ENCODE measurements at regions not wholly inside any gene's neighbourhood (a gene's known extent, or its start where the extent isn't known, plus 50 kb on each side); places are given as distances from the start of the nearest gene placed in this dataset.

DNA sequence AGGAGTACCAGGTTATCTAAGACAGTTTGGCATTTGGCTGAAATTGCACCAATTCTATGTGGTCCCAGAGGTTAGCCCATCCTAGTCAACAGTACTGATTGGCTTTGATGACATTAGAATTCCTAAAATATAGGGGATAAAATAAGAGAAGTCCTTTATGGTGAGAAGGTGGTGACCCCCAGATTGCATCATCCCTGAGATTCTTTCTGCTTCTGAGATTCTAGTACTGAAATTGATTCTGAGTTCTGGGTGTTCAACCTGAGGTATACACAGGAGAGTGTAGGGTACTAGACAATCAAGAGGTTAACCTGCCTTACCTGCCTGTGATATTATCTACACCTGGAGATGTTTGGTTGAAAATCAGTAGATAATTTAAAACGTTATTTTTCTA is 140.9 kb upstream of the MRPS22 start:
- intact Hi-C loops (cut with DNase I; ENCODE audit: low total_unique reads): no loop called here
- H3K9me3 ChIP-seq: no peaks in the 10 kb centered on the region
- no peaks in the 10 kb centered on the region for H3K27me3 ChIP-seq
- H3K36me3 ChIP-seq (ENCODE audit: low read depth, missing control alignments): no peaks in the 10 kb centered on the region
- no peak for DNase-seq
- H3K4me3 ChIP-seq: no peak overlapping the region
- no peaks in the 10 kb centered on the region for H3K4me1 ChIP-seq
- TF ChIP-seq, protein P1, sequence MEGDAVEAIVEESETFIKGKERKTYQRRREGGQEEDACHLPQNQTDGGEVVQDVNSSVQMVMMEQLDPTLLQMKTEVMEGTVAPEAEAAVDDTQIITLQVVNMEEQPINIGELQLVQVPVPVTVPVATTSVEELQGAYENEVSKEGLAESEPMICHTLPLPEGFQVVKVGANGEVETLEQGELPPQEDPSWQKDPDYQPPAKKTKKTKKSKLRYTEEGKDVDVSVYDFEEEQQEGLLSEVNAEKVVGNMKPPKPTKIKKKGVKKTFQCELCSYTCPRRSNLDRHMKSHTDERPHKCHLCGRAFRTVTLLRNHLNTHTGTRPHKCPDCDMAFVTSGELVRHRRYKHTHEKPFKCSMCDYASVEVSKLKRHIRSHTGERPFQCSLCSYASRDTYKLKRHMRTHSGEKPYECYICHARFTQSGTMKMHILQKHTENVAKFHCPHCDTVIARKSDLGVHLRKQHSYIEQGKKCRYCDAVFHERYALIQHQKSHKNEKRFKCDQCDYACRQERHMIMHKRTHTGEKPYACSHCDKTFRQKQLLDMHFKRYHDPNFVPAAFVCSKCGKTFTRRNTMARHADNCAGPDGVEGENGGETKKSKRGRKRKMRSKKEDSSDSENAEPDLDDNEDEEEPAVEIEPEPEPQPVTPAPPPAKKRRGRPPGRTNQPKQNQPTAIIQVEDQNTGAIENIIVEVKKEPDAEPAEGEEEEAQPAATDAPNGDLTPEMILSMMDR (IDR thresholded peaks at IDR 0.05): no peak
- no peak for TF ChIP-seq POLR2A (IDR thresholded peaks at IDR 0.05)
- H3K27ac ChIP-seq: no peak overlapping the region
- 70 to 83% methylated on average over 1 of the region's 1 CpG for WGBS, 2 donors

DNA sequence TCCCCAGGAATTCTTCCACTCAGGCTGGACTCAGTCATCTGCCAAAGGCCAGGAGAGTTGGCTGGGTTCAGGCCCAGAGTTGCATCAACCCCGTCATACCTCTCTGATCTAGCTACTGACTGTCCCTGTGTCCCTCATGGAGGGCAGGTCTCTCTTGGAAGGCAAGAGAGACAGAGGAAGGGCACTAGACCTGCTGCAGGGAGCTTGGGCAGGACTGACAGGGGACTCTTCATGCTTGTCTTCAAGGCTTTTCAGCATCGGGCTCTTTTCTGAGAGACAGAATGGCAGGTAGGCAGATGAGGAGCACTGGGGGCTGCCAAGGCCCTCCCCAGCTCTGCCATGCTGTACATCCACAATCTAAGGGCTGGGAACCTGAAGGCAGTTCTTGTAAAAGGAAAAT is 140.1 kb upstream of the MRPS22 start:
- no peak for TF ChIP-seq POLR2A (IDR thresholded peaks at IDR 0.05)
- TF ChIP-seq, protein P1 (IDR thresholded peaks at IDR 0.05): no peak
- Histone ChIP-seq H3K36me3 (ENCODE audit: low read depth, missing control alignments) (no peaks in the 10 kb centered on the region), H3K4me3 (no peak overlapping the region), H3K27me3 (no peaks in the 10 kb centered on the region), H3K4me1 (no peaks in the 10 kb centered on the region), H3K27ac (no peak overlapping the region), H3K9me3 (no peaks in the 10 kb centered on the region)
- WGBS, 2 donors: 94 to 100% methylated on average over 1 to 2 of the region's 2 CpGs
- DNase-seq: no peak
- intact Hi-C loops (cut with DNase I; ENCODE audit: low total_unique reads): no loop called here

GRCh38 chr3:139204728-139205127 is 139.1 kb upstream of the MRPS22 start:
- 58 to 82% methylated on average over 1 of the region's 1 CpG for WGBS, 2 donors
- Histone ChIP-seq H3K36me3 (ENCODE audit: low read depth, missing control alignments) (no peaks in the 10 kb centered on the region), H3K4me3 (no peak overlapping the region), H3K9me3 (no peaks in the 10 kb centered on the region), H3K27me3 (no peaks in the 10 kb centered on the region), H3K27ac (no peak overlapping the region), H3K4me1 (no peaks in the 10 kb centered on the region)
- intact Hi-C loops (cut with DNase I; ENCODE audit: low total_unique reads): no loop called here
- no peak for DNase-seq
- no peak for TF ChIP-seq POLR2A (IDR thresholded peaks at IDR 0.05)
- TF ChIP-seq, protein P1 (IDR thresholded peaks at IDR 0.05): no peak

DNA sequence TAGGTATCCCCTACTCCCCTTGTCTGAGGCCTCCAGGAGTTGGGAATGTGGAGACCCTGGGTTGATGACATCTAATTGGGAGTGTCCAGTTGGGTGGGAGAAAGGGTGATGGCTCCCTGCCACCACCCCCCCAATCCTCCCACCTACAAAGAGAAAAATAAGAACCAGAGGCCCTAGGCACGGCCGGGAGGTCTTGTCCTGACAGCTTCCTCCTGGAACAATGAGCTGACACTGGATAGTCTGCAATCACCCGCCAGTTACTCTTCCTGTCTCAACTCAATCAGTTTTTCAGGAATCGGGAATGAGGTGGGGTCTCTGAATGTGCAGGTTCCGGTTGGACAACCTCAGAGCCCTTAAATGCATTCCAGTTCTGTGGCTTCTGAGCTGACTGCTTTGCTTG is 129.9 kb upstream of the MRPS22 start:
- Histone ChIP-seq H3K27ac (no peak overlapping the region), H3K27me3 (no peaks in the 10 kb centered on the region), H3K36me3 (ENCODE audit: low read depth, missing control alignments) (no peaks in the 10 kb centered on the region), H3K4me1 (no peaks in the 10 kb centered on the region), H3K4me3 (no peak overlapping the region), H3K9me3 (no peaks in the 10 kb centered on the region)
- WGBS, 2 donors: 73 to 96% methylated on average over 3 to 5 of the region's 5 CpGs
- TF ChIP-seq, protein P1 (IDR thresholded peaks at IDR 0.05): no peak
- no peak for TF ChIP-seq POLR2A (IDR thresholded peaks at IDR 0.05)
- DNase-seq: no peak
- intact Hi-C loops (cut with DNase I; ENCODE audit: low total_unique reads): no loop called here

- no peaks in the 10 kb centered on the region for H3K36me3 ChIP-seq (ENCODE audit: low read depth, missing control alignments)
- H3K27me3 ChIP-seq: no peaks in the 10 kb centered on the region
- no peak overlapping the region for H3K4me3 ChIP-seq
- no peak overlapping the region for H3K27ac ChIP-seq
- no peaks in the 10 kb centered on the region for H3K9me3 ChIP-seq
- TF ChIP-seq POLR2A (IDR thresholded peaks at IDR 0.05): no peak
- TF ChIP-seq, protein P1 (IDR thresholded peaks at IDR 0.05): no peak
- H3K4me1 ChIP-seq: no peaks in the 10 kb centered on the region
- intact Hi-C loops (cut with DNase I; ENCODE audit: low total_unique reads): no loop called here
- DNase-seq: no peak
Measured at GRCh38 chr3:139216958-139217357, 126.9 kb upstream of the MRPS22 start.
